NCI-H526 (cell line): ENCODE measurements at regions not wholly inside any gene's neighbourhood (a gene's known extent, or its start where the extent isn't known, plus 50 kb on each side); places are given as distances from the start of the nearest gene placed in this dataset.
"Not testable (repeated sequence)": the region's sequence is repeated elsewhere in the genome, so short reads cannot be mapped to it uniquely, and the experiment has no call there.

Source experiments
- DNase-seq, 2 experiments: peaks; one replicate each; lab custom pipeline; 2025; lab: John Stamatoyannopoulos, UW

GRCh38 chr10:76815505-76815904 lies 822.1 kb downstream of the KCNMA1 start:
- DNase-seq = not testable (repeated sequence)

- DNase-seq = no peak
Measured at GRCh38 chr10:76811430-76811829, 826.2 kb downstream of the KCNMA1 start.

DNA sequence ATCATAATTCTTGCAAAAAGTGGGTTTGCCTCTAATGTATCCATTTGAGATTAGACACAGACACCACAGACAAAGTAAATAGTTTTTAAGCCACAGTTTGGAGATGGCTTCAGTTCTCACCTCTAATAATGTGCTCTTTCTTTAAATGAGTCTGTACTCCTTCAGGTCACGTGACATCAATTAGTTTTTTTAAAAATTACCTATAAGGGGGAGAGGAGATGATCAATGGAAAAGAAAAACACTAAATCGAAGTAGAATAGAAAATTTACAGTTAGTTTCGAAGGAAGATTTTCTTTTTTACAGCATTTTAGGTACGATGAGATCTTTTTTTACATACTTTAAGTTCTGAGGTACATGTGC lies 849.2 kb downstream of the KCNMA1 start:
- DNase-seq = no peak

DNA sequence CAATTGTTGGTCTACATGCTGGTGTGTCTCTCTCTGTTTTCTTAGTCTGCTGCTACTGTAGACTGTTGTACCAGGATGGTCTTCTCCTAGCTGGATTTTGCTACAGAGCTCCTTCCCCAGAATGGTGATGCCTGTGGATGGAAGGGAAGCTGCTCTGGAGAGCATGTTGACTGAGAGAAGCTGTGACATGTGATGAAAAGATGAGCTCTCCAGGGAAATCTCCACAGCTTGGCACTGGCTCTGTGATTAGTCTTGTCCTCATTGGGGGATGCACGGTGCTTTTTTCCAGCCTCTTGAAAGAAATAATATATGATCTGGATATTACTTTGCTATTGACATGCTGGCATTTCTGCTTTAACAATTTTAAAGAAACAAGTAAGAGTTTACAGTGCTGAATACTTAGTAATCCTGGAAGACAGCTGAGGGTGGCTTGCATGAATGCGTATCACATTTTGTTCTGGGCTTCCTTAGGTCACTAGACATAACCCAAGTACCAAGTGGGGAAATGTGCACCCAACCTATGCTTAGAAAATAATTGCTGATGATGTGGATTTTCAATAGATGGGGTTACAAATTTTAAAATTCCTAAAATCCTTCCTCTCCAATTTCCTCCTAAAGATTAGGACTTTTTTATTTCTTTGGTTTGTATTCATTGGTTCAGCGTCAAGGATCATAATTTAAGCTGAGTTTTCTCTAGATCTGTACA lies 849.7 kb downstream of the KCNMA1 start:
- DNase-seq = no peak

- DNase-seq = no peak
Measured at GRCh38 chr10:76786504-76787072, 851.0 kb downstream of the KCNMA1 start.

GRCh38 chr10:76784076-76784475 lies 853.5 kb downstream of the KCNMA1 start:
- DNase-seq = no peak

GRCh38 chr10:76779796-76780301 lies 857.8 kb downstream of the KCNMA1 start:
- DNase-seq = no peak

GRCh38 chr10:76778914-76779795 lies 858.5 kb downstream of the KCNMA1 start:
- no peak for DNase-seq

- DNase-seq = no peak
Measured at GRCh38 chr10:76774987-76775603, 862.5 kb downstream of the KCNMA1 start.

DNA sequence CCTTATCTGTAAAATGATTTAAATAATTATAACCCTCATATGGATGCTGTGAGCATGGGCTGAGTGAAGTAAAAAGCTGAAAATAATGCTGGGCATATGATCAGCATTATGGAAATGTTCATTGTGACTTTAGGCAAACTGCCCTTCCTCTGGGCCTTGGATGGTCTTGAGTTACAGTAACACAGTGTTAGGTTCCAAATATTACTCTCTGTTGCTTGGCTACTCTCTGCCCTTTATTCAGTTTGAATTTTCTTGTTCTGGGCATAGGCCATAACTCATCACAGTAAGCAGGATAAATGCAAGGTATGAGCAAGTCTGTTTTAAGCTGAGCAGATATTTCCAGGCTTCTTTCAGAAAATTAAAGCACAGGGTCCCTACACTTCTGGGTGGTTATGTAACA lies 868.0 kb downstream of the KCNMA1 start:
- no peak for DNase-seq

DNA sequence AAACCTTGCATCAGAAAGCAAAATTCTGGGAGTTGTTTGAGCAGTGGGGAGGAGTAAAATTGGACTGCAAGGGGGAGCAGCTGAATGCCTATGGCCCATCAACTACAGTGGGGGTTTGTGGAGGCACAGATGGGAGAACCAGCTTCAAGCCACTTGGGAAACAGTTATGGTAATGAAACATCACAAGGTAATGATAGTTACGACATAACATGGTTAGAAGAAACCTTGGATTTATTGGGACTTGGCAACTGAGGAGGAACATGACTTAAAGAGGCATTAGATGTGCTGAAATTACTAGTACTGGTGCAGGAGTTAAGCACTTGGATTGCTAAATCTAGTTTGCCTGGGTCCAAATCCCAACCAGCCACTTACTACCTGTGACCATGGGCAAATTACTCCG lies 868.4 kb downstream of the KCNMA1 start:
- DNase-seq = no peak

DNA sequence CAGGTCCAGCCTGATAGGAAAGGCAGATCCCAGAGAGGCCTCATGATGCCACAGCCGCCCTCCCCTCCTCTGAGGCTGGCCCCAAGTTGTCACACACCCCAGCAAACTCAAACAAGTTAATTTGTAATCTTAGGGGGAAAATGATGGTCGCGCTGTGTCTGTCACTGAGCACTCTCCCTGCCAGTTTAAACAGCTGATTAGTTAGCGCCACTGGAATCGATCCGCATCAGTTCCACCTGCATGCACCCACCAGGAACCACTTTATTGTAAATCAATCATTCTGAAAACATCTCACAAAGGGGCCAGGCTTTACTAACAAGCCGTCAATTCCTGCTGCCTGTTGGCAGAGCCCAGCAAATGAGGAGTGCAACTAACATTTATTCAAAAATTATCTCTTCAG lies 870.9 kb downstream of the KCNMA1 start:
- DNase-seq = no peak

GRCh38 chr10:76764921-76765320 lies 872.7 kb downstream of the KCNMA1 start:
- DNase-seq = not testable (repeated sequence)

- DNase-seq = no peak
Measured at GRCh38 chr10:76764177-76764576, 873.4 kb downstream of the KCNMA1 start.

DNA sequence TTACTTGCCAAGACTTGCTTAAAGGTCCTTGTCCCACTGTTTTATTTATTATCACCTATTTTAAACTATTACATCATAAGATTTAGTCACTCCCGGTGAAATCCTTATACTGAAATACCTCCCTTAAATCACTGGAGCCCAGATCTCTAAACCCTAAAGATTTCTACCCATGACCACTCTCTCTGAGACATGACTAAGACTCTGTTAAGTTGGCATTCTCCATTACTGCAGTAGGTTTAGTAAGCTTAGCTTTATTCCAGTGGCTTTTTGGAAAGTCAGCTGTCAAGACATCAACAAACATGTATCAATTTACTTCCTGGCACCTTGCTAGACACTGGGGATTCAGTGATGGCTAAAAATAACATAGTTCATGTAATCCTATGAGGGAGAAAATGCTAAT lies 874.2 kb downstream of the KCNMA1 start:
- DNase-seq = no peak

- DNase-seq = no peak
Measured at GRCh38 chr10:76759681-76760080, 877.9 kb downstream of the KCNMA1 start.

DNA sequence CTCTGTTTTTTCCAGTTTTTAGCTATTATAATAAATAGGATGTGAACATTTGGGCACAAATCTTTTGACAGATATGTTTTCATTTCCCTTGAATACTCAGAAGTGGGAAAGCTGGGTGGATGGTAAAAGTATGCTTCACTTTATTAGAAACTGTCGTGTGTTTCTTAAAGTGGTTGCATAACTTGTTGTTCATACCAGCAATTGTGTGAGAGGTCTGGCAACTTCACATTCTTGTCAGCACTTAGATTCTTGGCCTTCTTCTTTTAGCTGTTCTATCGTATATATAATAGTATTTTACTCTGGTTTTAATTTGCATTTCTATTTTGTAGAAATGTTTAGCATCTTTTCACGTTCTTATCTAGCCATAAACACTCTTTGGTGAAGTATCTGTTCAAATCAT lies 894.4 kb downstream of the KCNMA1 start:
- DNase-seq = no peak

- DNase-seq = no peak
Measured at GRCh38 chr10:76740514-76740913, 897.1 kb downstream of the KCNMA1 start.

- no peak for DNase-seq
Measured at GRCh38 chr10:76738991-76739390, 898.6 kb downstream of the KCNMA1 start.

DNA sequence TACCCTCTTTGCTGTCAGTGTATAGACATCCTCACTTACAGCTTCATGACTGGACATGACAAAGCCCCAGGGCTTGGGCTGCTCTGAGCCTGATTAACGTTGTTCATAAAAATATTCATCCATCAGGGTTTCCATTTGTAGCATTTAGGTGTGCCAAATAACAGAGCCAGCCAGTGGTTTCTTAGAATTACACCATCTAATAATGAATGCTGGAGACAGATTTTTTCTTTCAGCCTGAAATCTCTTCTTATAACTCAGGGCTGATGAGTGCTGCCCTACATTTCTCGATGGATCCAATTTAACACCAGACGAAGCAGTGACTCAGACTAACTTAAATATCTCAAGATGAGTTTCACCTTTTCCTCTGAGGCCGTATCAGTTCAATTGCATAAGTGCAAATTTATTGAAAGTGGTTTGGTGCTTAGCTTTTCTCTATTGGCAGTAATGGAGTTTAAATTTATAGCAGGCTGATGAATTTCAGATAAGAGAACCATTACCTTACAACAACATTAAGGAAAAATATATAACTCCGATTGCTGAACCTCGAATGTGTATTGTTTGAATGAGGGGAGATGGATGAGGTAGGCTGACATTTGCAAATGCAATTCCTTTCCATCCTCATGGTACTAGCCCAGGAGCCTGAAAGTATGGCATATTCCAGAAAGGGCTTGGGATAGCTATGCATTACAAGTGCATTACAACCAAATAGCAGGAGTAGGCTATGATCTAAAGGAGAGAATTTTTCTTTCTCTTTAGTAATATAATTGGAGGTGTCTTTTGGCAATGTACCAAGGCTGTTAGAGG lies 900.6 kb downstream of the KCNMA1 start:
- DNase-seq = no peak

DNA sequence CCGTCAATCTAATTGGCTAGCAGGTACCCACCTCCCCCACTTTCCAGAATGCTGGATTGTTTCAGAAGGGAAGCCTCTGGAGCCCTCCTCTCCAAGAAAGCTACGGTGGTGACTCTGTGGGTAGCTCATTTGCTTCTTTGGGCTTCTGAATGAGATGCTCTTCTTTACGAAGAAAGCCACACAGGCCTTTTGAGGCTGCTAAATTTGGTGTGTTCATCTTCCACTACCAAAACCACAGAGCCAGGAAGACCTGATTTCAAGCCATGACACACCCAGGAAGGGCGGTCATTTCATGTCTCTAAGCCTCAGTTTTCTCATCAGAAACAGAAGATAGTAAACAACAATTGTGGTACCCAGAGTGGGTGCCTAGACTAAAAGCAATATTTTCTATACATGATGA lies 901.2 kb downstream of the KCNMA1 start:
- DNase-seq = no peak

DNA sequence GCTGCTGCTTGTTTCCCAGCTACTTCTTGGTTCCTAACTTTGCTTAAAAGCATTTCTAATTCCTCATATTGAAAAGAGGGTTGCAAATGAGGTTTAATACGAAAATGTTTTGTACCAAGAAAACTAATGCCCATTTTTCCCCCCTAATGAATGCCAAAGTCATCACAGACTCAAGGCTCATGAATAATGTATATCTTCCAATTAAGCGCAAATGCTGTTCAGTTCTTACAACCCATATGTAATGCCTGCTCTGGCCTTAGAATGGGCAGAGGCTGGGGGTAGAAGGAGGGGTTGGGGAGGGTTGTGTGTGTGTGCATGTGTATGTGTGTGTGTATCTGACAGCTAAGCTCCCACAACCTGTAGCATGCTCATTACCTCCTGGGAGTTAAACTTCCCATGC lies 901.7 kb downstream of the KCNMA1 start:
- no peak for DNase-seq
